Activated CD4-positive, alpha-beta T cell treated with anti-CD3 and anti-CD28 coated beads, Interleukin-10, Interleukin-2, amounts not matched to agents 100 ng/mL and 50 ng/mL, durations not matched to agents 16 hours and 8 hours (primary cell): ENCODE measurements at regions not wholly inside any gene's neighbourhood (a gene's known extent, or its start where the extent isn't known, plus 50 kb on each side); places are given as distances from the start of the nearest gene placed in this dataset.

ENCODE experiments used
- DNase-seq: peaks from one replicate; pipeline ENCODE4 v3.0.0-alpha.2; 2020

DNA sequence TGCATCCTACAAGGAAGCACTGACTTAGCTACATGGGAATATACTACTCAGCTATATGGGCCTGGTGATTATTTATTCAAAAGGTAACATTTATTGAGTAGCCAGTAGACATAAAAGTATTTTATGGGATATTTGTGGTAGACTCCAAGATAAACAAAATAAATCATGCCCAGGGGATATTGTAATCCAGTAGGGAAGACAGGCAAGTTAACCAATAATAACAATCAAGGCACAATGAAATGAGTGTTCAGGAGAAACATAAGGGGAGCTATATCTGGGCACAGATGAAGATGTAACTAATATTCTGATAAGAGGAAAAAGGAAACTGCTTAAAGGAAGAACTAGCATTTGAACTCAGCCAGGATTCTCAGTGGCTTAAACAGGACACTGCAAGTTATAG is 161.4 kb upstream of the MTNR1B start:
- DNase-seq, result no peak

DNA sequence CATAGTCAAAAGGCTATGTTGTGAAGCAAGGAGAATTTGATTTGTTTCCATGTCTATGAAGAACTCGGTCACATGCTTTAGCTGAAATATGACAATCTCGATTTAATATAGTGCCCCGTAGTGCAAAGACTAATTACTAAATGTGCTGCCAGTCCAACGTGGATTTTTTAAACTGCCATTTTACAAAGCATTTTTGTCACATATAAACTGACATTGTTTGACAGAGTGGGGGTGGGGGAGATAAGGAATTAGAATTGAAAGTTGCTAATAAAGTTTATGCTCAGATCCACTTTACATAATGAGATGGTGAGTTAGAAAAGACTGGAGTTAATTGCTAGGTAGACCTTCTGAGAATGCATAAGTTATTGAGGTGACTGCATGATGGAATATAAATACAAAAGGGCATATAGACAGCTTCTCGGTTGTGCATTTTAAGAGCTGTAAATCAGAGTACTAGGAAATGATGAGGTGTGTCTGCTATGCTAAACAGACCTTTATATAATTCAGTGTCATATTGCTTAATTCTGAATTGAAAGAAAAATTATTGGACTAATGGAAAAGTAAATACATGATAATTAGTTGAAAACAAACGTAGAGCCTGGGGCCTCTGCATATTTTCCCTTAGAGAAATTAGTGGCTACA is 158.9 kb upstream of the MTNR1B start:
- no peak for DNase-seq

DNA sequence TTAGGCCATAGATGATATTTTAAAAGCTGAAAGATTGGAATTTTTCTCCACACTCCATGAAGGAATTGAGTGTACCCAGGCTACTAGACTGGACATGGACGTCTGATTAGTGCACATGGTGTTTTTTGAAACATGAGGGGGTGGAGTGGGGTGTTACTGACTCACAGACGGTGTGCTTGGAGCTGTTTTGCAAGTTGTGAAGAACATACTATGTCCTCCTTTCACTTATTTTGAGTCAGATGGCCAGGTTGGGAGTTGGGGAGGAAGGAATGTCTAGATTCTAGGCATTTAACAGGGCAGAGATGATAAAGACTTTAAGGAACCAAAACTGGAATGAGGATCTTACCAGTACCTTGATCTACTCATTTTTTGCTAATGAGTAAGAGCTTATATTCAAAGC is 158.1 kb upstream of the MTNR1B start:
- DNase-seq, result no peak

DNA sequence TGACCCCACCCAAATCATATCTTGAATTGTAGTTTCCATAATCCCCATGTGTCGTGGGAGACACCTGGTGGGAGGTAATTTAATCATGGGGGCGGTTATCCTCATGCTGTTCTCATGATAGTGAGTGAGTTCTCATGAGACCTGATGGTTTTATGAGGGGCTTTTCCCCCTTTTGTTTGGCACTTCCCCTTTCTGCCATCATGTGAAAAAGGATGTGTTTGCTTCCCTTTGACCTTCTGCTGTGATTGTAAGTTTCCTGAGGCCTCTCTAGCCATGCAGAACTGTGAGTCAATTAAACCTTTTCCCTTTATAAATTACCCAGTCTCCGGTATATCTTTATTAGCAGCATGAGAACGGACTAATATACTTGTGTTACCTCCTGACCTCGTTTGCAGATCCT is 156.6 kb upstream of the MTNR1B start:
- no peak for DNase-seq

DNA sequence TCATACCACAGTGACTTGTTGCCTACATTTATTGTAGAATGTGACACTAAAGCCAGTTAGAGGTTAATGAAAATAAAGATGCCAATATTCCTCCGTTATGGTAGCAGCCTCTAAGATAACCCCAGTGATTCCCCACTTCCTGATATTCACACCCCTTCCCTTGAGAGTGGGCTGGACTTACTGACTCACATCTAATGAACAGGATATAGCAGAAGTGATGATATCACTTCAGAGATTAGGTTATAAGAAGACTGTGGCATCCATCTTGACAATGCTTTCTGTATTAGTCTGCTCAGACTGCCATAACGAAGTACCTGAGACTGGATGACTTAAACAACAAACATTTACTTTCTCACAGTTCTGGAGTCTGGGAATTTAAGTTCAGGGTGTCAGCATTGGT is 149.6 kb upstream of the MTNR1B start:
- DNase-seq, result no peak

- DNase-seq, result no peak
Observed at GRCh38 chr11:92820860-92821259, 148.6 kb upstream of the MTNR1B start.

- DNase-seq, result no peak
Observed at GRCh38 chr11:92822410-92822809, 147.0 kb upstream of the MTNR1B start.

- no peak for DNase-seq
Observed at GRCh38 chr11:92826136-92826535, 143.3 kb upstream of the MTNR1B start.

GRCh38 chr11:92826603-92827002 is 142.8 kb upstream of the MTNR1B start:
- no peak for DNase-seq

DNA sequence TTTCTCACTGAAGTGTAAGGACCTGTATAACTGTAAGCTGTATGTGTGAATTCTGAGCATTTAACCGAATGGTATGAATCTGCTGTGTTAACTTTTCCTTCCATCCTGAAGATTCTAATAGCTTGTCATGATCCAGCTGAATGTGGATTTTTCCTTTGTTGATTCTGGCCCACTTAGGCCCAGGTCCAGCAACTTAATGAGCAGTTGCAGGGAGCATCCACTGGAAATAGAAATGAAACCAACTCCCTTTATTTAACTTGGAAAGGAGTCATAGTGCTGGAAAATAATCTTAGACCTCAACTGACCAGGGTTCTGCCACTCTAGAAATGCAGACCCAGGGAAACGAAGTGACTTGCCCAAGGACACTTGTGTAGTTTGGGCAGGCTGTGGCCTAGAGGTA is 142.3 kb upstream of the MTNR1B start:
- no peak for DNase-seq

- no peak for DNase-seq
Observed at GRCh38 chr11:92828556-92828955, 140.9 kb upstream of the MTNR1B start.

GRCh38 chr11:92829121-92829520 is 140.3 kb upstream of the MTNR1B start:
- no peak for DNase-seq

- no peak for DNase-seq
Observed at GRCh38 chr11:92829671-92830070, 139.8 kb upstream of the MTNR1B start.

GRCh38 chr11:92830377-92831155 is 138.9 kb upstream of the MTNR1B start:
- DNase-seq, result no peak

DNA sequence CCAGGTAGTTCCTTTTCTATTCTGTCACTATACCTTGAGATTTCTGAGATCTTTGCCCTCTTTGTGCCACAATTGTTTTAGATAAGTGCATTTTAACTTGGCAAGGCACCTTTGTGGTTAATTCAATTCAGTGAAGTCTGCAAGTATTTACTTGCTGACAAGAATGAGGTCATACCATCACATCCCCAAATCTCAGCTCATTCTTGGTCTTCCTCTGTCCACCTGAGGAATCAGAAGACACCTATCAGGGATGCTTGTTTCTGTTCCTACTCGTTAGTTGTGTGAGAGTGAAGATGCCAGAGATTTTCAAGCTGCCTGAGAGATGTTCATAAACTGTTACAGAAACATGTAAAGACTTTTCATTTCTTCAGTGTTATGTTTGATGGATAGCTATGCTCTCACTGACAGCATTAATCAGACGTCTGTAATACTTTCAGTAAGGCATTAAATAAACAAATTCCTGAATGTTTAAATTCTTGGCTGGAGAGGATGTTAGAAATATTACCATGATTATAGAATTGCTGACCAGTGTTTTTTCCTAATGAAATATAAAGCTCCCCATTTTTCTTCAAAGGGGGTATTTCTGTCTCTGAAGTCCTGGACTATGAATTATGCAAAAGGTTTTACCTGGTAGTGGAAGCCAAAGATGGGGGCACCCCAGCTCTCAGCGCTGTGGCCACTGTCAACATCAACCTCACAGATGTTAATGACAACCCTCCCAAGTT is 135.0 kb upstream of the MTNR1B start:
- DNase-seq, result no peak

DNA sequence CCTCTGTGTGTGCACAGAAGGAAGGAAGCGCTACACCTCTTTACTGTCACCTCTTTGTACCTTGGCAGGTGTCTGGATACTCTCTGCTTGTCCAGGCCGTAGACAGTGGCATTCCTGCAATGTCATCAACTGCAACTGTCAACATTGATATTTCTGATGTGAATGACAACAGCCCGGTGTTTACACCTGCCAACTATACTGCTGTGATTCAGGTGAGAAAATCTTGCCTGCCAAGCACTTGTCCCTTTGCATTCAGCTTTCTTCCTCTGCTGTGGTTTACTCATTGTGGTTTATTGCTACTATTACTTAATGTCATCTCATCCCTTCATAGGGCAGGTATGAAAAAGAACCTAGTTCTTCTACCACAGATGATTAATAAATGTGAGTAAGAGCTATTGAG is 131.9 kb upstream of the MTNR1B start:
- no peak for DNase-seq

- no peak for DNase-seq
Observed at GRCh38 chr11:92838759-92839310, 130.6 kb upstream of the MTNR1B start.

GRCh38 chr11:92839450-92839849 is 130.0 kb upstream of the MTNR1B start:
- DNase-seq, result no peak

DNA sequence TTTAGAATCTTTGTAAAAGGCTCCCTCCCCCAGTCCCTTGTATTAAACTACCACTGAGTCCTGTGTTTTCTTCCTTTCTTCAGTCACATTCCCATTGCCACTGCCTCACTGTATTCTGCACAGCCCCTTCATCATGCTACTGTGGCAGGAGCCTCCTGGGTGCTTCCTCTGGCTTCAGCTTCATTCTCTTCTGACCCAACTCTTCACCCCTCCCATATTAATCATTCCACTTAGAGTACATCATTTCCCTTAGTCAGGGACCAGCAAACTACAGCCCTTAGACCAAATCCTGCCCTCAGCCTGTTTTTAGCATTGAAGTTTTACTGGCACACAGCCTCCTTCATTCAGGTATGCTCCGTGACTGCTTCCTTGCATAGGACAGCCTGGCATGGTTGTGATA is 127.7 kb upstream of the MTNR1B start:
- no peak for DNase-seq

GRCh38 chr11:92843455-92843854 is 126.0 kb upstream of the MTNR1B start:
- DNase-seq, result no peak

DNA sequence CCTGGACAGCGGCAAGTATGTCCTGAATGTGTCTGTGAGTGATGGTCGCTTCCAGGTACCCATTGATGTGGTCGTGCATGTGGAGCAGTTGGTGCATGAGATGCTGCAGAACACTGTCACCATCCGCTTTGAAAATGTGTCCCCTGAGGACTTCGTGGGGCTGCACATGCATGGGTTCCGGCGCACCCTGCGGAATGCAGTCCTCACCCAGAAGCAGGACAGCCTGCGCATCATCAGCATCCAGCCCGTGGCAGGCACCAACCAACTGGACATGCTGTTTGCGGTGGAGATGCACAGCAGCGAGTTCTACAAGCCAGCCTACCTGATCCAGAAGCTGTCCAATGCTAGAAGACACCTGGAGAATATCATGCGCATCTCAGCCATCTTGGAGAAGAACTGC is 125.3 kb upstream of the MTNR1B start:
- no peak for DNase-seq

- DNase-seq, result no peak
Observed at GRCh38 chr11:92845390-92845789, 124.1 kb upstream of the MTNR1B start.

DNA sequence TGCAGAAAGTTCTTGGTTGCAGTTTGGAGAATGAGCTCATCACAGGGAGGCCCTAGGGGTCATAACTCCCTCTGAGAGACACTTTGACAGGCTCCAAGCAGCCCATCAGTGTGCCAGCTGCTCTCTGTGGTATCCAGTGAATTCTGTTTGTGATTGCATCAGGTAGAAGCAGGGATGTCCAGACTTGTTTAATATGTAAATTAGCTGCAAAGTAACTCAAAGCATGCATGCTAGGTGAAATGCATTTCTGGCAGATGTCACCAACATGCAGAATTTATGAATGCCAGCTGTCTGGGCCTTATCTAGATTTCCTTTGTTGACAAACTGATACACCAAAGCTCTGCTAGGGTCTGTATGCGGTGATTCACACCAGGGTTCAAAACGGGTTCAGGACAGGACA is 123.6 kb upstream of the MTNR1B start:
- DNase-seq, result no peak
